ENCODE measurements at regions not wholly inside any gene's neighbourhood (a gene's known extent, or its start where the extent isn't known, plus 50 kb on each side); places are given as distances from the start of the nearest gene placed in this dataset.

DNA sequence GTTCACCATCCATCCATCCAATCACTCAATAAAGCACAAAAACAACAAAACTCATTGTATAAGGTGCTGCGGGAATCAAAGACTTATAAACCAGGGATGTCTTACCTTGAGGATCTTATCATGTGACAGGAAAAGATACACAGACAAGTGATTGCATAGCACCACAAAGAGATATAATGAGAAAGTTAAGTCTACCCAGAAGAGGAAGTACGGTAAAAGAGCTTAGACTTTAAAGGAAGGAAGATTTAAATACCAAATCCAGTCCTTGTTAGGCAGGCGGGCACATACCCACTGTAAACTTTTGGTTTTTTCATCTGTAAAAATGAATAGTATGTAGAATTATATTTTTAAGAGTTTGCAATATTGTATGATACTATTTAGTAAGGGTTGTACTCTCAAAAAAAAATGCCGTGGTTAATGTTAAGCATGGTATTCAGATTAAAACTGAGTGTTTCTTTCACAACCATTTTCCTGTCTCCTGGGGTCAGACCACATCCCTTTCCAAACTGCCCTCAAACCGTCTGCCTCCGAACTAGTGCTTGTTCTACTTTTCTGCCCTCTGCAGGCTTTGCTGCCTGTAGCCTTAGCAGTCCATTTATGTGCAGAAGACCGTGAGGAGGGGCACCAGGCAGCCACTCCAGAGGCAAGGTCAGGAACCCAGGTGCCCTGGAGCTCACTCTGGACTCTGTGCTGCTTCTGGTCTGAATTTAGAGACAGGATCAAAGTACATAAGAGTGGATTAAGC is 179.5 kb upstream of the SYNDIG1 start:
- H3K9ac ChIP-seq (ENCODE audit: insufficient read depth in 1 of 2, low read depth in 2 of 2, low read length in 2 of 2) = no peak overlapping the region
- H3K4me3 ChIP-seq = no peak overlapping the region
- 3% methylated on average over 7 of the region's 7 CpGs for WGBS (ENCODE audit: insufficient coverage, low coverage, missing lambda C conversion rate)
- in situ Hi-C loops (cut with MboI) = no loop called here
- no peaks in the 10 kb centered on the region for H3K9me3 ChIP-seq (replicated peaks; ENCODE audit: control insufficient read depth, insufficient read depth, low read depth, low read length)
- no peak overlapping the region for H3K27ac ChIP-seq (ENCODE audit: extremely low read depth, low read depth, low read length)
- H3K4me2 ChIP-seq (ENCODE audit: insufficient read depth, low read length) = no peak overlapping the region
- intact Hi-C loops (cut with micrococcal nuclease) = no loop called here
- ChIA-PET POLR2A (no interaction called here), CTCF (ENCODE audit: low intra/inter-chr PET ratio) (no interaction called here)
- no peaks in the 10 kb centered on the region for H4K20me1 ChIP-seq (replicated peaks; ENCODE audit: control insufficient read depth, insufficient read depth, low read length)
- H2AFZ ChIP-seq (ENCODE audit: low read depth, low read length) = no peak overlapping the region
- H3K4me1 ChIP-seq (replicated peaks in 1 of 2; ENCODE audit: control insufficient read depth in 2 of 2, insufficient read depth in 2 of 2, low read length in 2 of 2) = no peaks in the 10 kb centered on the region
- BruUV-seq (replicated peaks) = no TSS peak
- H3K79me2 ChIP-seq (ENCODE audit: control insufficient read depth, insufficient read depth, low read length) = no peaks in the 10 kb centered on the region
- H3K27me3 ChIP-seq (ENCODE audit: control insufficient read depth in 2 of 2, insufficient read depth in 2 of 2, low read length in 2 of 2) = no peaks in the 10 kb centered on the region
- FAIRE-seq = no peak
- ATAC-seq = no peak
- H3K9me1 ChIP-seq (ENCODE audit: control insufficient read depth, insufficient read depth, low read length) = no peaks in the 10 kb centered on the region
- H3K36me3 ChIP-seq (ENCODE audit: control insufficient read depth, insufficient read depth, low read length) = no peaks in the 10 kb centered on the region
- DNase-seq (ENCODE audit: extremely low read depth in 1 of 4, low spot score in 3 of 4) = no peak
- TF ChIP-seq, protein P1, sequence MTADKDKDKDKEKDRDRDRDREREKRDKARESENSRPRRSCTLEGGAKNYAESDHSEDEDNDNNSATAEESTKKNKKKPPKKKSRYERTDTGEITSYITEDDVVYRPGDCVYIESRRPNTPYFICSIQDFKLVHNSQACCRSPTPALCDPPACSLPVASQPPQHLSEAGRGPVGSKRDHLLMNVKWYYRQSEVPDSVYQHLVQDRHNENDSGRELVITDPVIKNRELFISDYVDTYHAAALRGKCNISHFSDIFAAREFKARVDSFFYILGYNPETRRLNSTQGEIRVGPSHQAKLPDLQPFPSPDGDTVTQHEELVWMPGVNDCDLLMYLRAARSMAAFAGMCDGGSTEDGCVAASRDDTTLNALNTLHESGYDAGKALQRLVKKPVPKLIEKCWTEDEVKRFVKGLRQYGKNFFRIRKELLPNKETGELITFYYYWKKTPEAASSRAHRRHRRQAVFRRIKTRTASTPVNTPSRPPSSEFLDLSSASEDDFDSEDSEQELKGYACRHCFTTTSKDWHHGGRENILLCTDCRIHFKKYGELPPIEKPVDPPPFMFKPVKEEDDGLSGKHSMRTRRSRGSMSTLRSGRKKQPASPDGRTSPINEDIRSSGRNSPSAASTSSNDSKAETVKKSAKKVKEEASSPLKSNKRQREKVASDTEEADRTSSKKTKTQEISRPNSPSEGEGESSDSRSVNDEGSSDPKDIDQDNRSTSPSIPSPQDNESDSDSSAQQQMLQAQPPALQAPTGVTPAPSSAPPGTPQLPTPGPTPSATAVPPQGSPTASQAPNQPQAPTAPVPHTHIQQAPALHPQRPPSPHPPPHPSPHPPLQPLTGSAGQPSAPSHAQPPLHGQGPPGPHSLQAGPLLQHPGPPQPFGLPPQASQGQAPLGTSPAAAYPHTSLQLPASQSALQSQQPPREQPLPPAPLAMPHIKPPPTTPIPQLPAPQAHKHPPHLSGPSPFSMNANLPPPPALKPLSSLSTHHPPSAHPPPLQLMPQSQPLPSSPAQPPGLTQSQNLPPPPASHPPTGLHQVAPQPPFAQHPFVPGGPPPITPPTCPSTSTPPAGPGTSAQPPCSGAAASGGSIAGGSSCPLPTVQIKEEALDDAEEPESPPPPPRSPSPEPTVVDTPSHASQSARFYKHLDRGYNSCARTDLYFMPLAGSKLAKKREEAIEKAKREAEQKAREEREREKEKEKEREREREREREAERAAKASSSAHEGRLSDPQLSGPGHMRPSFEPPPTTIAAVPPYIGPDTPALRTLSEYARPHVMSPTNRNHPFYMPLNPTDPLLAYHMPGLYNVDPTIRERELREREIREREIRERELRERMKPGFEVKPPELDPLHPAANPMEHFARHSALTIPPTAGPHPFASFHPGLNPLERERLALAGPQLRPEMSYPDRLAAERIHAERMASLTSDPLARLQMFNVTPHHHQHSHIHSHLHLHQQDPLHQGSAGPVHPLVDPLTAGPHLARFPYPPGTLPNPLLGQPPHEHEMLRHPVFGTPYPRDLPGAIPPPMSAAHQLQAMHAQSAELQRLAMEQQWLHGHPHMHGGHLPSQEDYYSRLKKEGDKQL (CRISPR knock-in tag; IDR thresholded peaks at IDR 0.05; ENCODE audit: borderline replicate concordance) = no peak
- TF ChIP-seq TSHZ1 (CRISPR knock-in tag; IDR thresholded peaks at IDR 0.05) (no peak), ZNF12 (CRISPR knock-in tag; IDR thresholded peaks at IDR 0.05) (no peak)

Measured in K562 (cell line).